HG03442 (cell line): ENCODE measurements at regions not wholly inside any gene's neighbourhood (a gene's known extent, or its start where the extent isn't known, plus 50 kb on each side); places are given as distances from the start of the nearest gene placed in this dataset.

Source experiments
- ATAC-seq: cut with Tn5 transposase; IDR thresholded peaks from one replicate; pipeline ENCODE4 v1.9.1; 2021; ENCODE audit warnings: mild to moderate bottlenecking, moderate library complexity; ENCODE audit not compliant: unreplicated experiment

- no peak for ATAC-seq
Observed at GRCh38 chr18:39994498-39994897, 1960.5 kb upstream of the PIK3C3 start.

GRCh38 chr18:39991696-39992265 lies 1963.3 kb upstream of the PIK3C3 start:
- no peak for ATAC-seq

GRCh38 chr18:39990540-39990939 lies 1964.5 kb upstream of the PIK3C3 start:
- ATAC-seq = no peak

- no peak for ATAC-seq
Observed at GRCh38 chr18:39976771-39977170, 1978.3 kb upstream of the PIK3C3 start.

- no peak for ATAC-seq
Observed at GRCh38 chr18:39972521-39972920, 1982.5 kb upstream of the PIK3C3 start.

GRCh38 chr18:39969803-39970494 lies 1985.1 kb upstream of the PIK3C3 start:
- no peak for ATAC-seq

GRCh38 chr18:39966275-39966674 lies 1988.8 kb upstream of the PIK3C3 start:
- ATAC-seq = no peak

GRCh38 chr18:39962546-39962945 lies 1992.5 kb upstream of the PIK3C3 start:
- ATAC-seq = no peak

GRCh38 chr18:39960550-39960949 lies 1994.5 kb upstream of the PIK3C3 start:
- ATAC-seq = no peak

GRCh38 chr18:39959839-39960238 lies 1995.2 kb upstream of the PIK3C3 start:
- no peak for ATAC-seq

- ATAC-seq = no peak
Observed at GRCh38 chr18:39958876-39959275, 1996.2 kb upstream of the PIK3C3 start.

GRCh38 chr18:39952816-39953215 lies 2002.2 kb upstream of the PIK3C3 start:
- no peak for ATAC-seq

GRCh38 chr18:39951142-39951720 lies 2003.8 kb upstream of the PIK3C3 start:
- ATAC-seq = no peak

GRCh38 chr18:39946623-39947061 lies 2008.4 kb upstream of the PIK3C3 start:
- no peak for ATAC-seq

GRCh38 chr18:39945076-39945475 lies 2010.0 kb upstream of the PIK3C3 start:
- ATAC-seq = no peak

- no peak for ATAC-seq
Observed at GRCh38 chr18:39942702-39943101, 2012.3 kb upstream of the PIK3C3 start.

- ATAC-seq = no peak
Observed at GRCh38 chr18:39938676-39939608, 2016.1 kb upstream of the PIK3C3 start.

GRCh38 chr18:39935598-39935997 lies 2019.4 kb upstream of the PIK3C3 start:
- ATAC-seq = no peak

- no peak for ATAC-seq
Observed at GRCh38 chr18:39918847-39919246, 2036.2 kb upstream of the PIK3C3 start.

- no peak for ATAC-seq
Observed at GRCh38 chr18:39913672-39914366, 2041.2 kb upstream of the PIK3C3 start.

GRCh38 chr18:39911716-39912115 lies 2043.3 kb upstream of the PIK3C3 start:
- ATAC-seq = no peak
